Activated T-helper 1 cell treated with anti-CD3 and anti-CD28 coated beads, Interleukin-12 subunit alpha, Interleukin-12 subunit beta, Interleukin-2, Interleukin-4 antibody, amounts not matched to agents 30 ng/mL and 10 ng/mL and 1 ng/mL, durations not matched to agents 14 hours and 24 hours and 36 hours (primary cell): ENCODE measurements at regions not wholly inside any gene's neighbourhood (a gene's known extent, or its start where the extent isn't known, plus 50 kb on each side); places are given as distances from the start of the nearest gene placed in this dataset.

Experiments used
- DNase-seq: peaks from one replicate; pipeline ENCODE4 v3.0.0; 2021; ENCODE audit warnings: low spot score
- H3K27ac Mint-ChIP-seq: one replicate; pipeline ENCODE4 v1.8.0; 2021; ENCODE audit warnings: mild to moderate bottlenecking, mixed read lengths
- H3K27me3 Mint-ChIP-seq: one replicate; pipeline ENCODE4 v1.8.0; 2022; ENCODE audit warnings: mild to moderate bottlenecking, moderate library complexity, mixed read lengths; ENCODE audit not compliant: insufficient read depth
- H3K36me3 Mint-ChIP-seq: one replicate; pipeline ENCODE4 v1.8.0; 2021; ENCODE audit warnings: low read depth, mixed read lengths
- H3K4me1 Mint-ChIP-seq: one replicate; pipeline ENCODE4 v1.8.0; 2021; ENCODE audit warnings: low read depth, mixed read lengths
- H3K4me3 Mint-ChIP-seq: one replicate; pipeline ENCODE4 v1.8.0; 2021; ENCODE audit warnings: mild to moderate bottlenecking, moderate library complexity, mixed read lengths
- H3K9me3 Mint-ChIP-seq: one replicate; pipeline ENCODE4 v1.8.0; 2021; ENCODE audit warnings: mixed read lengths
- intact Hi-C: fragments of 100-400 bp; cut with micrococcal nuclease; formaldehyde crosslinking; loops from one replicate; pipeline ENCODE4 v1.15.1; 2024

DNA sequence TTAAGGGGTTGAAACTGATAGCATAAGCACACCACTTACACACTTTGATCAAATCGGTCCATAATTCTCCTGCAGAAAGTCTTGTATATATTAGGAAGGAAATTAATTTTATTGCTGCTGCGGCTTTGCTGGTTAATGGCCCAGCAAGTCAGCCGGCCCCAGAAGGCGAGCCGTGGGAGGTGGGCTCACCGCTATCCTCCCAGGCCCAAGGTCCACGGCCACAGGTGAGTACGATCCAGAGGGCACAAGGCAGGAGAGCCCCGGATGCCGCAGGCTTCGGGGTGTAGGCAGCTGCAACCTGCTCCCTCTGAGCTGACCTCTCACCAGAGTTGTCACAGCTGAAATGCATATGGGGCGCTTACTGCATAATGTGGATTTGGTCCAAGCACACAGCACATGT, 165.7 kb downstream of the TBX5 start:
- Mint-ChIP-seq H3K36me3 (no peaks in the 10 kb centered on the region), H3K4me3 (no peak overlapping the region), H3K9me3 (no peaks in the 10 kb centered on the region), H3K27me3 (no peaks in the 10 kb centered on the region), H3K4me1 (no peaks in the 10 kb centered on the region), H3K27ac (no peak overlapping the region)
- intact Hi-C loops: no loop called here
- DNase-seq: no peak

DNA sequence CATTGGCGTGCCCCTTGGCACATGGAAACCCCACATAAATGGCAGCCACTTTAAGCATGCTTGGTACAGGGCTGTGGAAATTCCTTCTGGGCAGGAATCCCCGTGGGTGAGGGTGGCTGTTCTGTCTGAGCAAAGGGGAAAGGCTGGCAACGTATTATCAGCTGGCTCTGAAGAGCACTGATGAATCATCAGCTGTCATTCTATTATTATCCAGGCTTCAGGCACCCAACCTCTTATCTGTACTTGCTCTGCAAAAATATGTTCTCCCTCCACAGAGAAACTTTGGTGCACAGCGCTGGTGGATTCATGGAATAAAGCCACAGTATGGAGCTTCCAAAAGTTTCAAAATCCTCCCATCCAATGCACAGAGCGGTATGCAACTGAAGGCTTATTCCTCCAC, 167.1 kb downstream of the TBX5 start:
- Mint-ChIP-seq H3K27me3 (no peaks in the 10 kb centered on the region), H3K4me3 (no peak overlapping the region)
- DNase-seq: no peak

DNA sequence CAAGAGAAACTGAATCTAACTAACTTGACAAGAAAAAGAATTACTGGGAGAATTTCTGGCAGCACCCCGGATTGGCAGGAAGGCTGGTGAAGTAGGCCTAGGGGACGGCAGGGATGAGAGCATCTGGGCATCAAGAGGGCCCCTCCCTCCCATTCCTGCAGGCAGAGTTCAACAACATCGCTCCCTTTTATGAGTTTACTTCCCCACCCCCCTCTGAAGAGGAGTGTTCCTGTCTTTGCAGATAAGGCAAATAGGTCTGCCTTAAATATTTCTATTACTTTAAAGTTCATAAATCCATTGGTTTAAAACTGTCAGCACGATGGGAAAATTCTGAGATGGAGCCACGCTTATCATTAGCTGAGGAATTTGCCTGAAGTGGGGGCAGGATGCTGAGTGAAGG, 168.7 kb downstream of the TBX5 start:
- no peak for DNase-seq
- no peaks in the 10 kb centered on the region for H3K9me3 Mint-ChIP-seq
- H3K36me3 Mint-ChIP-seq: no peaks in the 10 kb centered on the region
- no peak overlapping the region for H3K4me3 Mint-ChIP-seq
- H3K4me1 Mint-ChIP-seq: no peaks in the 10 kb centered on the region
- H3K27me3 Mint-ChIP-seq: no peaks in the 10 kb centered on the region
- H3K27ac Mint-ChIP-seq: no peak overlapping the region
- intact Hi-C loops: no loop called here

More for the DNA sequence above, 167.1 kb downstream of the TBX5 start:
- Mint-ChIP-seq H3K4me1 (no peaks in the 10 kb centered on the region), H3K36me3 (no peaks in the 10 kb centered on the region), H3K9me3 (no peaks in the 10 kb centered on the region), H3K27ac (no peak overlapping the region)
- intact Hi-C loops: no loop called here

DNA sequence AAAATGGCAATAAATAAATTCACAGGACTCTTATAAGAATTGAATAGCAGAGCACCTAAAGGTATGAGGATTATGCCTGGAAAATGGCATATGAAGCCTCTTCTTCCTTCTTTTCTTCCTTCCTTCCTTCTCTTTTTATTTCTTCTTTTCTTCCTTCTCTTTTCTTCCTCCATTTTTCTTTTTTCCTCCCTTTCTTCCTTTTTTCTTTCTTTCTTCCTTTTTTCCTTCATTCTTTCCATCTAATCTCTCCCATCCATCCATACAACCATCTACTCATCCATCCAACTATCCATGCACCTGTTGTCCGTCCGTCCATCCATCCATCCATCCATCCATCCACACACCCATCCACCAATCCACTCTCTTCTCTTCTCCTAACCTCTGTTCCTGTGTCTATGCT, 173.8 kb downstream of the TBX5 start:
- Mint-ChIP-seq H3K4me3 (no peak overlapping the region), H3K36me3 (no peaks in the 10 kb centered on the region), H3K4me1 (no peaks in the 10 kb centered on the region), H3K27me3 (no peaks in the 10 kb centered on the region), H3K27ac (no peak overlapping the region), H3K9me3 (no peaks in the 10 kb centered on the region)
- intact Hi-C loops: no loop called here
- no peak for DNase-seq

DNA sequence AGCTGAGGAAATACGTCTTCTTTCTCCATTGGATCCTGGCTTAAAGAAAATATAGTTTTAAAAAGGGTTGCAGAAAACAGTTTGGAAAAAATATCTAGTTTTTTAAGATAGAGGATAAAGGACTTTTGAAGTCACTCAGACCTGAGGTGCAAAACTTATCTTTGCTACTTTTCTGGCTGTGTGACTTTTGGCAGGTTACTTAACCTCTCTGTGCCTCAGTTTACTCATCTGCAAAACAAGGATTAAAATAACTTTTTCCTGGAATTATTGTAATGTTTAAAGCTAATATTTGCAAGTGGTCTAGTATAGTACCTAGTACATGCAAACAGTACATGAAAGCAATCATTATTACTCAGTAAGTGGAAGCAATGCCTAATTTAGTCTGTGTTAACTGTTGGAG, 176.8 kb downstream of the TBX5 start:
- H3K9me3 Mint-ChIP-seq: no peaks in the 10 kb centered on the region
- intact Hi-C loops: no loop called here
- H3K36me3 Mint-ChIP-seq: no peaks in the 10 kb centered on the region
- no peak overlapping the region for H3K4me3 Mint-ChIP-seq
- no peaks in the 10 kb centered on the region for H3K4me1 Mint-ChIP-seq
- H3K27me3 Mint-ChIP-seq: no peaks in the 10 kb centered on the region
- DNase-seq: no peak
- H3K27ac Mint-ChIP-seq: no peak overlapping the region

DNA sequence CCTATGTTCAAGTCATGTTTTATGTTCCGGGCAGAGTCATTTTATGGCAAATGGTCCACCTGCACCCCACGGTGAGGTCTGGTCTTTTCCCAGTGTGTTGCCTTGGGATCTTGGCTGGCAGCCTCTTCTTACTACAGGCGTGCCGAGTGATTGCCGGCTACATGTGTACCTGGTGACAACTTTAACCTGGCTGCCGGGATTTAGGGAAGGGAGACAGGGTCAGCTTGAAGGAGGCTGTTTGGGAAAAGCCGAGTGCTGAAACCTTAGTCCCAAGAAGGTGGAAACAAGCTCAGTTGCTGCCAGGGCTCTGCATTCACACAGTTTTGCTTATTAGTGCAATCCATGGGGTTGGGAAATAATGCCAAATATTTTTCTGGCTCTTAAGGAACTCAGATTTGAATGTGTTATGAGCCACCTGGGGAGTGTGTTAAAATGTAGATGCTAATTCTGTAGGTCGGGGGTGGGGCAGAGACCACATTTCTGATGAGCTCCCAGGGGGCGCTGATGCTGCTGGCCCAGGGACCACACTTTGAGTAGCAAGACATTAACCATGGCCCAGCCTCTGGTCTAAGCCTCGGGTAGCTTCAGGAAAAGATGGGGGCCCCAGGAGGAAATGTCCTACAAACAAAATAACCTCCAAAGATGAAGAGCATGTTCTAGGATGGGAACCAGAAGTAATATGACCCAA, 179.6 kb downstream of the TBX5 start:
- no peak overlapping the region for H3K27ac Mint-ChIP-seq
- intact Hi-C loops: no loop called here
- no peak overlapping the region for H3K4me3 Mint-ChIP-seq
- H3K9me3 Mint-ChIP-seq: no peaks in the 10 kb centered on the region
- H3K27me3 Mint-ChIP-seq: peaks cover 5% of the 10 kb centered on the region
- no peaks in the 10 kb centered on the region for H3K36me3 Mint-ChIP-seq
- no peaks in the 10 kb centered on the region for H3K4me1 Mint-ChIP-seq
- no peak for DNase-seq

DNA sequence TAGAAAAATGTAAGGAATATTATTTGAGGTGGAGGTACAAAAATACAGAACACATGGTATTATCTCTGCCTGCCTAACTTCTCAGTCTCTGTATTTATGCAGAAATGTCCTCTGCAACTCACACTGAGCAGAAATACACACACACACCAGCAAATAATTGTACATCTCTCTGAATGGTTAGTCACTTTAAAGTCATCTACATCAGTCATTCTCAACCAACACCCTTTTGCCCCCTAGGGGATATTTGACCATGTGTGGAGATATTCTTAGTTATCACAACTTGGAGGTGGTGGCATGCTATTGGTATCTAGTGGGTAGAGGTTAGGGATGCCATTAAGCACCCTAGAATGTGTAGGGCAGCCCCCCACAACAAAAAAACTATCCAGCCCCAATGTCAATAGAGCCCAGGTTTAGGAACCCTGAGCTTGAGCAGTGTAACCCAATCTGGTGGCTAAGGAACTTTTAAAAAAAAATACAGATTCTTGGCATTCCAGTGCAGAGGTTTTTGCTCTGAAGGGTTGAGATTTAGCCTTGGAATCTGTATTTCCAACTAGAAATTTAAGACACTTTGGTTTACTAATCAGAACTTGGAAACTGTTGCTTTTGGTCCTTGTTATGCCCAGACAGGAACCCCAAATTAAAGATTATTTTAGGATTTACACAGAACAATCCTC, 183.8 kb downstream of the TBX5 start:
- H3K4me3 Mint-ChIP-seq: no peak overlapping the region
- H3K27ac Mint-ChIP-seq: no peak overlapping the region
- H3K36me3 Mint-ChIP-seq: no peaks in the 10 kb centered on the region
- intact Hi-C loops: no loop called here
- peaks cover 3% of the 10 kb centered on the region for H3K9me3 Mint-ChIP-seq
- DNase-seq: no peak
- no peaks in the 10 kb centered on the region for H3K4me1 Mint-ChIP-seq
- H3K27me3 Mint-ChIP-seq: peaks cover 5% of the 10 kb centered on the region

DNA sequence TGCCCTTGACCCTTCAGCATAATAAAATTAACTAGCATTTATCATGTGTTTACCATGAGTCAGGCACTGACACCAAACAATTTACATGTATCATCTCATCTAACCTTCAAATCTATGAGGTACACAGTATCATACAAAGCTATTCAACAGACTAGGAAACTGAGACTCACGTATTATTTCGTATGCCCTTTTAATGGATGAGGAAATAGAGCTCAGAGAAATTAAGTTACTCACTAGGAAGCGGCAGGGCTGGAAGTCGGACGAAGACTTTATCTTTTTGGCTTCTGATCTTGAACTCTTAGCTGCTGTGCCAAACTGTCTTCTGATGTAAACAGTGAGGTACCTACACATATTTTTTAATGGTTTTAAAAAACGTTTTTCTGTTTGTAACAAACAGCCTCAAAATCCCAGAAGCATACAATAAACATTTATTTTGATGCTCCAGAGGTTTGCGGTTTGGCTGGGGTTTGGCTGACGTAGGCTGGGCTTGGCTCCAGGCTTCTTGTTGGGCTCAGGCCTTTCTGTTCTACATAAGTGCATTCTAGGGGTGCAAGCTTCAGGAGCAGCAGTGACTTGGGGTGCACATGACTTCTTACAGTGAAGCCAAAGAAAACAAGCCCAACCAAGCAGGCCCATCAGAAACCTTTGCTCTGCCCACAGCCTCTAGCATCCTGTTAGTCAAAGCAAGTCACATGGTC, 184.7 kb downstream of the TBX5 start:
- Mint-ChIP-seq H3K27me3 (peaks cover 5% of the 10 kb centered on the region), H3K4me3 (no peak overlapping the region), H3K27ac (no peak overlapping the region), H3K4me1 (no peaks in the 10 kb centered on the region), H3K9me3 (peaks cover 3% of the 10 kb centered on the region), H3K36me3 (no peaks in the 10 kb centered on the region)
- intact Hi-C loops: no loop called here
- no peak for DNase-seq

DNA sequence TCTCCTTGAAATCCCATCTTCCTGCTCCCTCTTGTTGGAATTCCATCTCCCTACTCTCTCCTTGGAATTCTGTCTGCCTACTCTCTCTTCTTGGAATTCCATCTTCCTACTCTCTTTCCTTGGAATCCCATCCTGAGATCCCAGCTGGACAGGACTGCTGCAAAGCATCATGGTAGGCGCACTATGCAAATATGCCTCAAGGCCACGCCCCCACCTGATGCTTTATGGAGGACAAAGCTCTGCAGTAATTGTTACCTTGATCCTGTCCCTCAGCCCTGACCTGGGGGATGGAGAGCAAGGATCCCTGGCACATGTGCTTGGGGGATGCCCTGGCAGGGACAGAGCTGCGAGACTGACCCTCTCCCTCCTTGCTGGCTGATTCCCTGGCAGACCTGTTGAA, 185.6 kb downstream of the TBX5 start:
- Mint-ChIP-seq H3K9me3 (peaks cover 3% of the 10 kb centered on the region), H3K4me1 (no peaks in the 10 kb centered on the region), H3K4me3 (no peak overlapping the region), H3K27me3 (peaks cover 5% of the 10 kb centered on the region), H3K27ac (no peak overlapping the region), H3K36me3 (no peaks in the 10 kb centered on the region)
- intact Hi-C loops: no loop called here
- no peak for DNase-seq

DNA sequence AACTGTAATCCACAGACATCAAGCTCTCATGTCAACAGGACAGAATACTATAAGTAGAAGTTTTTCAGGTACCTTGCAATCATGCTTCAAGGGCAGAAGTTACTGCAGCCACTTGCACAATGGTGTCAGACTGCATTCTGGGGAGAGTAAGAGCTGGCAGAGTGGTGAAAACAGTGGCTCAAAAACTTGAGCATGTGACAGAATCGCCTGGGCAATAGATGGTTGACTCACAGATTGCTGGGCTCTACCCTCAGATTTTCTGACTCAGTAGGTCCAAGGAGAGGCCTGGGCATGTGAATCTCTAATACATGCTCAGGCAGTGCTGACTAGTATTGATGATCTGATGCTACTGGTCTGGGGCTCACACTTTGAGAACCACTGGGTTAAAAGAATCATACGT, 187.8 kb downstream of the TBX5 start:
- Mint-ChIP-seq H3K27me3 (peaks cover 2% of the 10 kb centered on the region), H3K27ac (no peak overlapping the region), H3K4me1 (no peaks in the 10 kb centered on the region), H3K36me3 (no peaks in the 10 kb centered on the region), H3K4me3 (no peak overlapping the region), H3K9me3 (peaks cover 3% of the 10 kb centered on the region)
- DNase-seq: no peak
- intact Hi-C loops: no loop called here

DNA sequence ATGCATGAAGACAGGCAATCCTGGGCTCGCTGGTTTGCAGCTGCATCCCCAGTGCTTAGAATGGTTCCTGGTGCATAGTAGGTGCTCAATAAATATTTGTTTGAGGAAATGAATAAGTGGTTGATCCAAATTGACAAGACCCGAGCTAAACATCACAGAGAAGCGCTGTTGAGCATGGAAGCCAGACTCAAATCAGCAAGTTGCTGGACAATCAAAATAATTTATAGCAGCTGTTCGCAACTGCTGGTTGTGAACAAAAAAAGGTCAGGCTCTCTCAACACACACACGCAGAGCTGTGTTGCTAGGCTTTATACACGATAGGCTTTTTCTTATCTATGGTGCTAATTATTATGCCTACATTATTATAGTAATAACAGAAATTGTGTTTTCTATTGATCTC, 190.2 kb downstream of the TBX5 start:
- intact Hi-C loops: no loop called here
- H3K4me1 Mint-ChIP-seq: no peaks in the 10 kb centered on the region

DNA sequence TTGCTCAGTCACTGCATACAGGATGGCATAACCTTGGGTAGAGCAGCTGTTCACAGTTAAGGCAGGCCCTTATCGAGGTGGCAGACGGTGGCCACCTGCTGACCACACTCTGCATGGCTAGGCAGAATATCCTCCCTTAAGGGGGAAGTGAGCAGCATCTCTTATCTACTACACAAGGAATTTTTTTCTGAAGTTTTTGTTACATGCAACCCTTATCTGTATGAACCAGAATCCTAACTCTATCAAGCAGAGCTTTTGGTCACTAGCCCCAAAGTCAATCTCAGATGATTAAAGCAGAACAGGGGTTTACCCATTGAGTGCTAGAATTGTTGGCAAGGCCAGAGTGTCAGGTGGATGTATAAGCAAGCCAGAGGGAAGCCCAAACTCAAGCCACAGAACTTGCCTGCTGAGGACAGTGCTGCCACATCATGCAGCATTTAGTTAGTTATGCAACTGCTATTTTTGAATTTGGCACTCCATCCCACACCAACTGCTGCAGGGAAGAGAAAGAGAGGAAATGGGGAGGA, 192.8 kb downstream of the TBX5 start:
- no peaks in the 10 kb centered on the region for H3K9me3 Mint-ChIP-seq
- H3K27me3 Mint-ChIP-seq: no peaks in the 10 kb centered on the region
- intact Hi-C loops: no loop called here
- H3K27ac Mint-ChIP-seq: no peak overlapping the region
- H3K4me3 Mint-ChIP-seq: no peak overlapping the region
- no peak for DNase-seq
- no peaks in the 10 kb centered on the region for H3K4me1 Mint-ChIP-seq
- H3K36me3 Mint-ChIP-seq: no peaks in the 10 kb centered on the region

More for the DNA sequence above, 190.2 kb downstream of the TBX5 start:
- H3K9me3 Mint-ChIP-seq: peaks cover 3% of the 10 kb centered on the region
- no peaks in the 10 kb centered on the region for H3K27me3 Mint-ChIP-seq
- no peaks in the 10 kb centered on the region for H3K36me3 Mint-ChIP-seq
- H3K27ac Mint-ChIP-seq: no peak overlapping the region
- H3K4me3 Mint-ChIP-seq: no peak overlapping the region
- DNase-seq: no peak

DNA sequence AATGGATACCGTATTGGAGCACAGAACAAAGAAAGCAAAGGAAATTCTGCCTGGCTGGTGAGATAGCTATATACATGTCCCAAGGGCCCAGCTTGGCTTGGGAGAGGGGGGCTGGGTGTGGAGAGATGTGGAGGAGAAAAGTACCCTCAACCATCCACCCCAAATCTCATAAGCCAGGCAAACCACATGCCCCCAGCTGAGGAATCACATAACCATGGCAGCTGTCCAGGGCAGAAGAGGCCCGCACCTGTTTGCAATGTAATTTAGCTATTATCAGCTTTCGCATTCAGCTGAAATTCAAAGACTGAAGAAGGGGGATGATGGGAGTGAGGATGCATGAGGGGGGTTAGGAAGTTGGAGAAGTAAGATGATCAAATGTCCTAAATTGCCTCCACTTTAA, 196.1 kb downstream of the TBX5 start:
- DNase-seq: no peak
- intact Hi-C loops: no loop called here
- H3K9me3 Mint-ChIP-seq: no peaks in the 10 kb centered on the region
- no peak overlapping the region for H3K27ac Mint-ChIP-seq
- H3K4me1 Mint-ChIP-seq: no peaks in the 10 kb centered on the region
- H3K27me3 Mint-ChIP-seq: no peaks in the 10 kb centered on the region
- H3K36me3 Mint-ChIP-seq: no peaks in the 10 kb centered on the region
- no peak overlapping the region for H3K4me3 Mint-ChIP-seq
